GM19035 (cell line): ENCODE measurements at regions not wholly inside any gene's neighbourhood (a gene's known extent, or its start where the extent isn't known, plus 50 kb on each side); places are given as distances from the start of the nearest gene placed in this dataset.

ENCODE experiments used
- ATAC-seq: cut with Tn5 transposase; IDR thresholded peaks from one replicate; pipeline ENCODE4 v1.9.1; 2021; ENCODE audit not compliant: unreplicated experiment

- no peak for ATAC-seq
These were observed 537.5 kb upstream of the WWC1 start for GRCh38 chr5:167753725-167754490.

GRCh38 chr5:167754501-167755021, 536.9 kb upstream of the WWC1 start:
- no peak for ATAC-seq

GRCh38 chr5:167755420-167755819, 536.0 kb upstream of the WWC1 start:
- ATAC-seq, result no peak

GRCh38 chr5:167759057-167759821, 532.2 kb upstream of the WWC1 start:
- no peak for ATAC-seq

- no peak for ATAC-seq
These were observed 527.7 kb upstream of the WWC1 start for GRCh38 chr5:167763772-167764171.

- ATAC-seq, result no peak
These were observed 526.7 kb upstream of the WWC1 start for GRCh38 chr5:167764641-167765289.

- ATAC-seq, result no peak
These were observed 526.1 kb upstream of the WWC1 start for GRCh38 chr5:167765352-167765751.

- no peak for ATAC-seq
These were observed 524.5 kb upstream of the WWC1 start for GRCh38 chr5:167766957-167767356.

- no peak for ATAC-seq
These were observed 523.6 kb upstream of the WWC1 start for GRCh38 chr5:167767795-167768194.

GRCh38 chr5:167769846-167770413, 521.5 kb upstream of the WWC1 start:
- no peak for ATAC-seq

- ATAC-seq, result no peak
These were observed 521.0 kb upstream of the WWC1 start for GRCh38 chr5:167770461-167770860.

GRCh38 chr5:167771571-167771970, 519.9 kb upstream of the WWC1 start:
- ATAC-seq, result no peak

GRCh38 chr5:167773668-167774301, 517.7 kb upstream of the WWC1 start:
- no peak for ATAC-seq

GRCh38 chr5:167777746-167778145, 513.7 kb upstream of the WWC1 start:
- ATAC-seq, result no peak

- ATAC-seq, result no peak
These were observed 513.2 kb upstream of the WWC1 start for GRCh38 chr5:167778228-167778627.

GRCh38 chr5:167779644-167780043, 511.8 kb upstream of the WWC1 start:
- no peak for ATAC-seq

- no peak for ATAC-seq
These were observed 511.3 kb upstream of the WWC1 start for GRCh38 chr5:167780177-167780576.

- no peak for ATAC-seq
These were observed 508.2 kb upstream of the WWC1 start for GRCh38 chr5:167783145-167783817.

GRCh38 chr5:167785106-167785505, 506.3 kb upstream of the WWC1 start:
- ATAC-seq, result no peak

- ATAC-seq, result no peak
These were observed 505.5 kb upstream of the WWC1 start for GRCh38 chr5:167785901-167786300.
